Ovary (tissue), 3 donors: ENCODE measurements at regions not wholly inside any gene's neighbourhood (a gene's known extent, or its start where the extent isn't known, plus 50 kb on each side); places are given as distances from the start of the nearest gene placed in this dataset.

Experiments
- CTCF ChIP-seq, 3 donors: fragments of 450-650 bp in 2 of 3; fragments of 200-600 bp in 1 of 3; IDR thresholded peaks; one replicate each; pipeline versions ENCODE4 v1.5.1 to v1.8.0; 2016 to 2022; ENCODE audit warnings: antibody characterized with exemption in 3 of 3, mild to moderate bottlenecking in 1 of 3
- POLR2A ChIP-seq: fragments of 450-650 bp; IDR thresholded peaks from one replicate; pipeline ENCODE4 v1.6.1; 2017; ENCODE audit warnings: antibody characterized with exemption, mild to moderate bottlenecking, moderate library complexity
- donor health status: DM: no; HTN: no; CAD: no.

- TF ChIP-seq CTCF (IDR thresholded peaks at IDR 0.05) = no peak
- TF ChIP-seq POLR2A = no peak
These were observed 105.4 kb upstream of the F3 start for GRCh38 chr1:94646786-94647555.
